OCI-LY1 (cell line): ENCODE measurements at regions not wholly inside any gene's neighbourhood (a gene's known extent, or its start where the extent isn't known, plus 50 kb on each side); places are given as distances from the start of the nearest gene placed in this dataset.

Experiments used
- H2AFZ ChIP-seq: fragments of 200-600 bp; sonication (generic), shearing (Covaris generic); 2 replicates; pipeline ENCODE4 v1.6.0; 2014; ENCODE audit warnings: antibody characterized with exemption, mild to moderate bottlenecking, low read length
- H3F3A ChIP-seq: fragments of 200-600 bp; sonication (generic), shearing (Covaris generic); 2 replicates; pipeline ENCODE4 v1.6.0; 2014; ENCODE audit warnings: mild to moderate bottlenecking, antibody characterized with exemption, low read length, moderate library complexity; ENCODE audit not compliant: insufficient read depth
- H3K27ac ChIP-seq: fragments of 200-600 bp; sonication (generic); 2 replicates; pipeline ENCODE4 v1.5.1; 2014; ENCODE audit warnings: low read length, mixed run types, mild to moderate bottlenecking, low read depth; ENCODE audit not compliant: poor library complexity, severe bottlenecking
- H3K27me3 ChIP-seq: fragments of 200-600 bp; sonication (generic); 2 replicates; pipeline ENCODE4 v1.6.0; 2014; ENCODE audit warnings: antibody characterized with exemption, mild to moderate bottlenecking, low read length, moderate library complexity; ENCODE audit not compliant: insufficient read depth
- H3K36me3 ChIP-seq: fragments of 200-600 bp; sonication (generic); 2 replicates; pipeline ENCODE4 v1.6.1; 2014; ENCODE audit warnings: mild to moderate bottlenecking, antibody characterized with exemption, low read length, moderate library complexity, mixed read lengths; ENCODE audit not compliant: insufficient read depth
- H3K4me1 ChIP-seq: fragments of 200-600 bp; sonication (generic); 2 replicates; pipeline ENCODE4 v1.5.1; 2014; ENCODE audit warnings: mild to moderate bottlenecking, low read length, moderate library complexity; ENCODE audit not compliant: insufficient read depth, severe bottlenecking
- H3K4me2 ChIP-seq: fragments of 200-600 bp; sonication (generic), shearing (Covaris generic); 2 replicates; pipeline ENCODE4 v1.6.1; 2014; ENCODE audit warnings: low read length
- H3K4me3 ChIP-seq: fragments of 200-600 bp; sonication (generic); 2 replicates; pipeline ENCODE4 v1.5.1; 2014; ENCODE audit warnings: low read length, low read depth, mild to moderate bottlenecking, mixed read lengths; ENCODE audit not compliant: poor library complexity, severe bottlenecking
- H3K79me2 ChIP-seq: fragments of 200-600 bp; shearing (Covaris generic); 2 replicates; pipeline ENCODE4 v1.6.1; 2016; ENCODE audit warnings: mixed run types, low read length, mixed read lengths; ENCODE audit not compliant: insufficient read depth
- H3K9ac ChIP-seq: fragments of 200-600 bp; sonication (generic), shearing (Covaris generic); 2 replicates; pipeline ENCODE4 v1.6.1; 2014; ENCODE audit warnings: mild to moderate bottlenecking, low read length, mixed read lengths
- H3K9me2 ChIP-seq: fragments of 200-600 bp; sonication (generic), shearing (Covaris generic); 2 replicates; pipeline ENCODE4 v1.6.1; 2014; ENCODE audit warnings: low read depth, mild to moderate bottlenecking, low read length, mixed read lengths
- H3K9me3 ChIP-seq: fragments of 200-600 bp; shearing (Covaris generic); 2 replicates; pipeline ENCODE4 v1.6.1; 2014; ENCODE audit warnings: low read length, mixed read lengths
- H4K20me1 ChIP-seq: fragments of 200-600 bp; sonication (generic), shearing (Covaris generic); 2 replicates; pipeline ENCODE4 v1.6.0; 2016; ENCODE audit warnings: mild to moderate bottlenecking, low read length; ENCODE audit not compliant: insufficient read depth
- EZH2 ChIP-seq: fragments of 200-600 bp; sonication (generic), shearing (Covaris generic); IDR thresholded peaks from 2 replicates; pipeline ENCODE4 v1.8.0; 2017; ENCODE audit warnings: borderline replicate concordance, mixed run types, mild to moderate bottlenecking, antibody characterized with exemption, low read length, moderate library complexity, mixed read lengths
- TF ChIP-seq, protein P1 (sequence below): fragments of 200-600 bp; sonication (generic), shearing (Covaris generic); IDR thresholded peaks from 2 replicates; pipeline ENCODE4 v1.5.1; 2017; ENCODE audit warnings: mild to moderate bottlenecking, antibody characterized with exemption, low read length, moderate library complexity, mixed read lengths

DNA sequence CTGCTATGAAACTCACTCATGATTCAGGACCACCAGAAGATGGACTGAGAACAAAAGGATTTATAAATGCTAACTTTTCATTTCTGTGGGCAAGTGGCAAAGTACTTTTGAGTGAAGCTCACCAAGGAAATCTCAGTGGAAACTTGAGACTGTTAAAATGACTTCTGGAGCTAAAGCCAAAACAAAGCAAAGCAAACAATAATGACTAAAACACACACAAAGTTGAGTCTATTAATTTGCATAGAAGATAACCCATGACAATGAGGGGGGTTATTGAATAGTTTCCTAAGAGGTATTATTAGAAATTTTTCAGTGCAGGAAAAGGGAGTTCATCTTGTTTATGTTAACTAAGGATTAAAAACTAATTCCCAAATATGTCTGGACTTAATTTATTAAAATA is 612.8 kb upstream of the FAM174A start:
- Histone ChIP-seq H3K9me3 (no peaks in the 10 kb centered on the region), H3K4me2 (no peak overlapping the region), H3K27ac (no peak overlapping the region), H3K9me2 (no peaks in the 10 kb centered on the region), H3F3A (no peaks in the 10 kb centered on the region), H2AFZ (no peak overlapping the region), H3K4me3 (no peak overlapping the region), H3K27me3 (no peaks in the 10 kb centered on the region), H3K79me2 (no peaks in the 10 kb centered on the region), H3K36me3 (no peaks in the 10 kb centered on the region), H3K9ac (no peak overlapping the region), H4K20me1 (no peaks in the 10 kb centered on the region), H3K4me1 (no peaks in the 10 kb centered on the region)
- TF ChIP-seq, protein P1, sequence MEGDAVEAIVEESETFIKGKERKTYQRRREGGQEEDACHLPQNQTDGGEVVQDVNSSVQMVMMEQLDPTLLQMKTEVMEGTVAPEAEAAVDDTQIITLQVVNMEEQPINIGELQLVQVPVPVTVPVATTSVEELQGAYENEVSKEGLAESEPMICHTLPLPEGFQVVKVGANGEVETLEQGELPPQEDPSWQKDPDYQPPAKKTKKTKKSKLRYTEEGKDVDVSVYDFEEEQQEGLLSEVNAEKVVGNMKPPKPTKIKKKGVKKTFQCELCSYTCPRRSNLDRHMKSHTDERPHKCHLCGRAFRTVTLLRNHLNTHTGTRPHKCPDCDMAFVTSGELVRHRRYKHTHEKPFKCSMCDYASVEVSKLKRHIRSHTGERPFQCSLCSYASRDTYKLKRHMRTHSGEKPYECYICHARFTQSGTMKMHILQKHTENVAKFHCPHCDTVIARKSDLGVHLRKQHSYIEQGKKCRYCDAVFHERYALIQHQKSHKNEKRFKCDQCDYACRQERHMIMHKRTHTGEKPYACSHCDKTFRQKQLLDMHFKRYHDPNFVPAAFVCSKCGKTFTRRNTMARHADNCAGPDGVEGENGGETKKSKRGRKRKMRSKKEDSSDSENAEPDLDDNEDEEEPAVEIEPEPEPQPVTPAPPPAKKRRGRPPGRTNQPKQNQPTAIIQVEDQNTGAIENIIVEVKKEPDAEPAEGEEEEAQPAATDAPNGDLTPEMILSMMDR, result no peak
- TF ChIP-seq EZH2, result no peak

DNA sequence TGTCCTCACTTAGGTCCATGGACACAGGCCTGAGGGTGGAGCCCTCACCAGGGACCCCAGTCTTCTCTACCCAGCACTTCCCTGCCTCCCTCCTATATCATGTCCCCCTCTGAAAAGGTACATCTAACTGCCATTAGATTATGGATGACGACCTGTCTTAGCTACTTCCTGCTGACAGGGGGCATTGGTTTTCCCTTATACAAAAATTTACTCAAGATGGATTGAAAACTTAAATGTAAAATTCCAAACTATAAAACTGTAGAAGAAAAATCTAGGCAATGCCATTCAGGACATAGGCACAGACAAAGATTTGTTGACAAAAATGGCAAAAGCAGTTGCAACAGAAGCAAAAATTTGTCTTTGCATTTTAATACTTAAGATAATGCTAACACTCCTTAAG is 623.2 kb upstream of the FAM174A start:
- Histone ChIP-seq H4K20me1 (no peaks in the 10 kb centered on the region), H3K27me3 (no peaks in the 10 kb centered on the region), H3K4me3 (no peak overlapping the region), H3K27ac (no peak overlapping the region), H3K9ac (no peak overlapping the region), H3K4me1 (no peaks in the 10 kb centered on the region), H3K4me2 (no peak overlapping the region), H3K9me2 (no peaks in the 10 kb centered on the region), H3K9me3 (no peaks in the 10 kb centered on the region), H2AFZ (no peak overlapping the region), H3K79me2 (no peaks in the 10 kb centered on the region), H3F3A (no peaks in the 10 kb centered on the region), H3K36me3 (no peaks in the 10 kb centered on the region)
- TF ChIP-seq EZH2, result no peak
- TF ChIP-seq, protein P1, result no peak; the same call in 1 of the 2 replicates

DNA sequence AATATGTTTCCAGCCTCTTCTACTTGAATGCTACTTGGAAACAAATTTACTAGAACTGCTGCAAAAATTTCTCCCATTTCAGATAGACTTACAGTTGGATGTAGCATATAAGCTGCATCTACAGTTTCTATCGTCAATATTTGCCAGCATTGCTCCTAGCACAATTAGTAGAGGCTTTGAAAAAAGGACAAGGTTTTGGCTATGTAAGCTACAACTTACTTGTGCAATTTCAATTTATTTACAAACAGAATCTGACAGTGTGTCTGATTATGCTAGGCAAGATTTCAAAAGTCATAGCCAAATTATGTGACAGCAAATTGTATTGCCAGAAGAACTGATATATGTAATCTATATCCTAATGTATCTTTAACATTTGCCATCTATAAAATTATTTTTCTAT is 628.4 kb upstream of the FAM174A start:
- TF ChIP-seq, protein P1, result no peak
- no peaks in the 10 kb centered on the region for H3F3A ChIP-seq
- no peak overlapping the region for H3K9ac ChIP-seq
- no peak overlapping the region for H3K4me3 ChIP-seq
- no peaks in the 10 kb centered on the region for H3K4me1 ChIP-seq
- no peak overlapping the region for H3K4me2 ChIP-seq
- no peaks in the 10 kb centered on the region for H3K9me2 ChIP-seq
- no peaks in the 10 kb centered on the region for H3K36me3 ChIP-seq
- H3K27me3 ChIP-seq, result no peaks in the 10 kb centered on the region
- H3K79me2 ChIP-seq, result no peaks in the 10 kb centered on the region
- no peaks in the 10 kb centered on the region for H4K20me1 ChIP-seq
- H3K27ac ChIP-seq, result no peak overlapping the region
- no peaks in the 10 kb centered on the region for H3K9me3 ChIP-seq
- H2AFZ ChIP-seq, result no peak overlapping the region
